NCI-H2107 treated with DMSO at 0.1 percent for 48 hours (cell line): ENCODE measurements at regions not wholly inside any gene's neighbourhood (a gene's known extent, or its start where the extent isn't known, plus 50 kb on each side); places are given as distances from the start of the nearest gene placed in this dataset.

Experiments used
- DNase-seq: peaks from one replicate; lab custom pipeline; 2025; ENCODE audit not compliant: unreplicated experiment; lab: John Stamatoyannopoulos, UW

DNA sequence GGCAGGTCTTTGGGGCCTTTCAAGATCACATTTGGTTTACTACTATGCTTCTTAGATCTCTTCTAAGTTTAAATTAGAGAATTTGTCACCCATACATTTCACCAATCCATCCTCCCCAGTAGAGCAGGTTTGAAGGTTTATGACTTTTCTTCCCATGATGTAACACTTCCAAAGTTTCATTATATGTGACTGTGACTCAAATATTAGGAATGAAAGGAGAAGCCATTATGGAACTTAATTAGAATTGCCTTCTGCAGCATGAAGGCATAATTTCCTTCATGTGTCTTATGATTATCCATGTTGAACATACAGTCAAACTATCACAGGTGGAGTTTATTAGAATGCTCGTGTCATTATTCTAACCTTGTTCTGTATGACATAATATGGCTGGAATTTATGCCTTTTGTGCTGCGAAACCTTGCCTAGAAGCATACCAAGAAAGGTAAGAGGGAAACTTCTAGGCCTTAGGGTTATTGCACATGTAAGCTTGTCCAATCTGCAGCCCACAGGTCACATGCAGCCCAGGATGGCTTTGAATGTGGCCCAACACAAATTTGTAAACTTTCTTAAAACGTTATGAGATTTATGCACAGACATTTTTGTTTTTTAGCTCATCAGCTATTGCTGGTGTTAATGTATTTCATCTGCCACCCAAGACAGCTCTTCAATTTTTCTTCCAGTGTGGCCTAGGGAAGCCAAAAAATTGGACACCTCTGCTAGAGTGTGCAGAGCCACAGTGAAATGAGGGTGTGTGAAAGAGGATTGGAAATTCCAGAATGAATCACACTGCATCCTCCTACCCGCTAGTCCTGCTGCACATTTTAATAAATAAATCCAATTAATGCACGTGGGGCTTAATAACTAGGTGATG, 133.6 kb downstream of the TMEM26 start:
- no peak for DNase-seq

DNA sequence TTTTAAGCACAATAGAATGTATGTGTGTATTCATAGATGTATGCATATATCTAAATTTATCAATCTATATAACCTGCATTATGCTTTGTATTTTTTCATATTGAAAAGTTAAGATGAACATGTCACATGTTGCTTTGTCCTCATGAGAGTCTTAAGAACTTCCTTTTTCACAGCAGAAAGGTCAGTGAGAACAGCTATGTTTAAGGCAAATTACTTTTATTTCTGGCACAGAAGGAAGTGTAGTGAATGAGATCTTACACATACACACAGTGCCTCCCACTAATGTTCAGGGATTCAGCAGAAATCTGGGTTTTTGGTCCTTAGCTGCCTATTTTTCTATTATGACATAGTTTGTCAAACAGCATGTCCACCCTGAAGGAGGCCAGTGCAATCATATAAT, 134.8 kb downstream of the TMEM26 start:
- DNase-seq = no peak

DNA sequence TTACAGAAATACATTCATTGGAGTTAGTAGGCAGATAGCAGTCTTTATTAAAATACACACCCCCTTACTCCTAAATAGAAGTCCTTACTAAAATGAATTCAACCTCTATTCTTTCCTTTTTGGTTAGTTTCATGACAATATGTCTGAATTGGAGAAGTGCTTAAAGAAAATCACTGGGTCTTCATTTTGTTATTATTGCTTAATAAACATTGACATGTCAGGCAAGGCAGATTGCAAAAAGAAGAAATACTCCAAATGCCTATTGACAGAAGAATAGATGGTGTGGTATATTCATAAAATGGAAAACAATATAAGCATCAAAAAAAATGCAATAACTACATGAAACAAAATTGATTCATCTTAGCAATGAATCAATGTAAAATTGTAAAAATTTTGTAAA, 135.5 kb downstream of the TMEM26 start:
- no peak for DNase-seq

DNA sequence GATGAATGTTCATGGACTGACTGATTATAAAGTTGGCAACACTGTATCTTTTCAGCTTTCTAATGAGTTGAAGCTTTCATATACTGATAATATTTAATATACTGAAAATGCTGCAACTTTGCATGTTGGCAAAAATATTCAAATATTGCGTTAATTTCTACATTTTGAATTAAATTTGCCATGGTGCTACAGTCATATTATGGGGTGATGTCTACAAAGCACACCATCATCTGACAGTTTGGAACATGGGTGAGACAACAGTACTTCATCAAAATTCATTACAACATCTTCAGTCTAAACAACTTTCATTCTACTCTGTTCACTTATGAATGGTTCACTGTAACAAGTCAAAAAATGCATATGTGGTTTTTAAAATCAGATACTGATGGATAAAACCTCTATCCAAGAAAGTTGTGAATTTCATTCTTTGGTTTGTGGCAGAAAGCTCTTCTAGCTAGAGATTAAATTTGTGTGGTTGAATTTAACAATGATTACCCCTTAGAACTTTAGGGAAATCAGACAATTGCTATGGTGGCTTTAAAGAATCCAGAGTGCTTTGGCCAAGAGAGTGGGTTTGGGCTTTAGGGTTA, 136.4 kb downstream of the TMEM26 start:
- DNase-seq = no peak

DNA sequence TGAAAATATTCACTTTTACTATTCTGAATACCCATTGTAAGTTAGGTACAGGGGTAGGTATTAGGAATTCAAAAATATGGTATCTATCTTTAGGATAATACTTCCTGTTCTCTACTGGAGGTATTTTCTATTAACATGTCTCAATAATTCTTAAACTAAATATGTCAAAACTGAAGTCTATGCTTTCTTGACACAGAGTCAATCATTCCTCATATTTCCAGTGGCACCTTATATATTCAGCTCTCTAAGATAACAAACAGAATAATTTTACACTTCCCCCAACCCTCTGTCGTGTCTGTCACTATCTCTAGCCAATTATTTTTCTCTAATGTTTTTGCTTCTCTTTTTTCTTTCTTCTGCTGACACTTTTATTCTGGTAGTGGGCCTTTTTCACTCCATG, 138.9 kb downstream of the TMEM26 start:
- DNase-seq = no peak

DNA sequence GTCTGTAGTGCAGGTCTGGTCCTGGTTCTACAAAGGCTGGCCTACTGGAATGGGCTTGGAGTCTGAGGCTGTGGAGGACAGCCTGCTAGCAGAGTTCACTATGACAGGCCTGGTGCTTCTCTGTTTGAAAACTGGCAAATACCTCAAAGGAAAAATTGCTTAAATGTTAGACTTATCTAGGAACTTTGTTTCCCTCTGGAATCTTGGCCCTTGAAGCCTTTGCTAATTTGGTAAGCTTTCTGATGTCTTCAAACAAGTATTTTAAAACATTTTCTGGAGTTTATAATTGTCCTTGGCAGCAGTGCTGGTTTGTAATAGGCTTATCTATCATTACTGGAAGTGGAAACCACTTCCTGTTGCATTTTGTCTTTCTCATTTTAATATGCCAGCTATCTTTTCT, 139.7 kb downstream of the TMEM26 start:
- no peak for DNase-seq

DNA sequence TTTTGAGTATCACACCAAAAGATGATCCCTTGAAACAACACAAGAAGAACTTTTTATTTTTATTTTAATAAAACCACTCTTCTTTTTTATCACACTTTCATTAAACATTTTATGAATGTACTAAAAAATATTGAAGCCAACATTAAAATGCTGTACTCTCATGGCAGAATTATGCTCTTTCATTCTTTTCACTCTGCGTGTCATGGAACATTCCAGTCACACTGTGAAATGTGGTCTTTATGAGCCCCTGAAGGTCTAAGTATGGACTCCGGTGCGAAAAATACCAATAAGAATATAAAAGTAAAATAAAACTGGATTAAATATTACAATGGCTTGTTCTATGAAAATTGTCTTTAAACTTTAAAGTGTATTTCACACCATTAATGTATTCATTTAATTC, 148.4 kb downstream of the TMEM26 start:
- no peak for DNase-seq

DNA sequence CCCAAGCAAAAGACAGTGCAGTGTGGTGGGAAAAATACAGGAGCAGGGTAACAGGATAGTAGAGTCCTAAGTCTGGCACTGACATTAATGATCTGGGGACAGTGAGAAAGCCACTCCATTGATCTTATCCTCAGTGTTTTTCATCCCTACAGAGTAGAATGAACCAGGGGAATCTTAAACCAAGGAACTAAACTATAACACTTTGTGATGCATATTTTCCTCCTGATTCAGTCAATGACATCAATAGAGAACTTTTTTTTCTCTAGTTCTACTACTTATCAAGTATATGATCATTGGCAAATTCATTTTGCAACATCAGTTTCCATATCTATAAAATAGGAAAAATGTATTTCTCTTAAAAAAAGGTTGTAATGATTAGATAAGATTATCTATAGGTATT, 151.1 kb downstream of the TMEM26 start:
- DNase-seq = no peak

DNA sequence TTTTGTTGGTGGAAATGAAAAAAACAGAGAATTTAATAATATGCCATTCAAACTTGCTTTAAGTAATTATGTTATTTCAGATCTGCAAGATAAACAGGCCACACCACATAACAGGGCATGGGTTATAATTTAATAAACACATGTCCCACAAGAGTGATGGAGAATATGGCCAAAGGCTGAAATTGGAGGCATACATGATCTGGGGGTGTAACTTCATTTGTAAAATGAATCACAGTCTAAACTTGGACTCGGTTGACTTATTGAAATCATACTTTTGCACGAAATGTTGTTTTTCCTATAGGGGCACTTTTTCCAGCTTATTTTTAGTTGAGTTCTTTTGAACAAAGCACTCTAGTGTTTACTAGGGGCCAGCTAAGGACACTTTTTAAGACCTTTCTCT, 151.6 kb downstream of the TMEM26 start:
- no peak for DNase-seq

DNA sequence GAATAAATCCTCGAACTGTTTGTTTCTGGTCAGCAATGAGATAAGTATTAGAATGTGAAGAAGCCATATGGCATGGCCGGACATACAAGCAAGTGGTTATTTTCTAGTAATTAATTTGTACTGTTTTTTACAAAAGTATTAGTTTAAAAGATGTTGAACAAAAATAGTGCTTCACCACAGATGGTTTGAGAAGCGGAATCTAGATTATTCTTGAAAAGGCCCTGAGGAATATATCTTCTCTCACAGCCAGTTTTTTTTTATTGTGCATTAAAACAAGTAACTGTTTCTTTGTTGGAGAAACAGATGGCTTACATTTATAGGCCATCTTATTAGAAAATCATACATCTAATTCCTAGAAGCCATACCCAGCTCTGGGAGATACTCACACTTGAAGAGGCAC, 153.3 kb downstream of the TMEM26 start:
- DNase-seq = no peak

DNA sequence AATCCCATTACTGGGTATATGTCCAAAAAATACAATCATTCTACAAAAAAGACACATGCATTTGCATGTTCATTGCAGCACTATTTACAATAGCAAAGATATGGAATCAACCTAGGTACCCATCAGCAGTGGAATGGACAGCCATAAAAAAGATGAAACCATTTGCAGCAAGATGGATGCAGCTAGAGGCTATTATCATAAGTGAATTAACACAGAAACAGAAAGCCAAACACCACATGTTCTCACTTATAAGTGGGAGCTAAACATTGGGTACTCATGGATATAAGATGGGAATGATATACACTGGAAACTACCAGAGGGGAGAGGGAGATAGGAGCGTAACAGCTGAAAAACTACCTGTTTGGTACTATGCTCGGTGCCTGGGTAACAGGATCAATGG, 154.0 kb downstream of the TMEM26 start:
- no peak for DNase-seq

DNA sequence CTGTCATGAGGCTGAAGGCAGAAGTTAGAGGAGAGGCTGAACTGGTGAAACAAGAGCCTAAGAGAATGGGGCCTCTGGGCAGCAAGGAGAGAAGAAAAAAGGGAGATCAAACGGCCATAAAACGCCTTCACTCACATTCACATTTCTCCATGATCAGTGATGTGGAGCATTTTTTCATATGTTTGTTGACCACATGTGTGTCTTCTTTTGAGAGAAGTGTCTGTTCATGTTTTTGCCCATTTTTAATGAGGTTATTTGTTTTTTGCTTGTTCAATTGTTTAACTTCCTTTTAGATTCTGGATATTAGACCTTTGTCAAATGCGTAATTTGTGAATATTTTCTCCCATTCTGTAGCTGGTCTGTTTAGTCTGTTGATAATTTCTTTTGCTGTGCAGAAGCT, 155.0 kb downstream of the TMEM26 start:
- DNase-seq = no peak

DNA sequence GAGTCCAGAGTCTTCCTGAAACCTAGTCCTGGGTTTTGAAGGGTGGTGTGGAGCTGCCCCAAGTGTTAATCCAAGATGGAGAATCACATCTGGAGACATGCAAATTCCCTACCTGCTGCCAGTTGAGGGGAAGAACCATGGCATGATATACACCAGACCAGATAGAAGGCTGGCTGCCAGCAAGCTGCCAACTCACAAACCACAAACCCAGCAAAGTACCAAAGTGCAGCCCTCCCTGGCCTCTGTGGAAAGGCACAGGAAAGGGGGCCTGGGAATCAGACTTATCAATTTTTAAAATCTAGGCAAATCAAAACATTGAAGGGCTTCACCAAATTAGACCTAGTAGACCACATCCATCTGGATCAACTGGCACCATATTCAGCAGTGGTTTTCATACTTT, 157.0 kb downstream of the TMEM26 start:
- DNase-seq = no peak

DNA sequence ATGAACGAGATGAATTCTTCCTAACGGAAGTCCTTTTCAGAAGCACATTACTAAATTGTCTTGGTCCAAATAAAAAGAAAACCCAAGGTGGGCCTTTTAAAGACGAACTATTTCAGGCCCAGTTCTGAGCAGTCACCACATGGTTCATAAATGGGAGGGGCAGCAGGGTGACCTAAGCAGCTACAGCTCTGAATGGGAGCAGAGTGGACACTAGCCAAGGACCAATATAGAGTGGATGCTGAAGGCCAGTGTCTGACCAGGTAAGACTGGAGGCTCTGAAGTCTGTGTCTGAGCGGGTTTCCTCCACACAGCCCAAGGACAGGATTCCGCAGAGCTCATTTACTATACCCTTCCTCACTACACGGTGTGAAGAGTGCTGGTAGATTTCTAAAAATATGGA, 159.1 kb downstream of the TMEM26 start:
- DNase-seq = no peak

DNA sequence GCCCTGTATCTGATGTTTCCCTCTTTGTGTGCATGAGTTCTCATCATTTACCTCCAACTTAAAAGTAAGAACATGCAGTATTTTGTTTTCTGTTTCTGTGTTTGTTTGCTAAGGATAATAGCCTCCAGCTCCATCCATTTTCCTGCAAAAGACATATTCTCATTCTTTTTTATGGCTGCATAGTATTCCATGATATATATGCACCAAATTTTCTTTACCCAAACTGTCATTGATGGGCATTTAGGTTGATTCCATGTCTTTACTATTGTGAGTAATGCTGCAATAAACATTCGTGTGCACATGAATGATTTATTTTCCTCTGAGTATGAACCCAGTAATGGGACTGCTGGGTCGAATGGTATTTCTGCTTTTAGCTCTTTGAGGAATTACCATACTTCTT, 163.4 kb downstream of the TMEM26 start:
- no peak for DNase-seq

DNA sequence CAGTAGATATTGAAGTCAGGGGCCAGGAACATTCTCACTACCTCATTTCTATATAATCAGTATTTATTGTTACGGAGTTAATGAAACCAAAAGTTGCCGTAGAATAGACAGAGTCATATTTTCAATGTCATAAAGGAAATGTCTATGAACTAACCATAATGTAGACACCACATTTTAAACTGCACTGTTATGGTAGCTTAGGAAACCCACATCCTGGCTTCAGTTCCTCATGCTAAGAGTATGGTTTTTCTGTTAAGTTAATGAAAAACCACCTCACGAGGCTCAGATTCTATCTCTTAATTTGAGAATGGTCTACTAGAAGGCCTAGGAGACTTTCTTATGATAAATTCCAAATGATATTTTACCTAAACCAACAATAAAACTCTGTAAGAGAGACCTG, 166.5 kb downstream of the TMEM26 start:
- DNase-seq = no peak

DNA sequence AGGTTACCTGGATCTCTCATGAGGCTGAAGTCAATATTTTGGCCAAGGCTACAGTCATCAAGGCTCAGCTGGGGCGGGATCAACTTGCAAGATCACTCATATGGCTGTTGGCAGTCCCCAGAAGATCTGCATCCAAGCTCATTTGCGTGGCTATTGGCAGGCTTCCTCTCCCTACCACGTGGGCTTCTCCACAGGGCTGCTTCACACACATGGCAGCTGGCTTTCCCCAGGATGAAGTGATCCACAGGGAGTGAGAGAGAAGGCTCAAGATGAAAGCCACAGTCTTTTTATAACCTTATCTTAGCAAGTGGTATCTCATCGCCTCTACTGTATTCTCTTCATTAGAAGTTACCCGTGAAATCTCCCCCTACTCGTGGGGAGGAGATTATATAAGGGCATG, 167.4 kb downstream of the TMEM26 start:
- DNase-seq = no peak

DNA sequence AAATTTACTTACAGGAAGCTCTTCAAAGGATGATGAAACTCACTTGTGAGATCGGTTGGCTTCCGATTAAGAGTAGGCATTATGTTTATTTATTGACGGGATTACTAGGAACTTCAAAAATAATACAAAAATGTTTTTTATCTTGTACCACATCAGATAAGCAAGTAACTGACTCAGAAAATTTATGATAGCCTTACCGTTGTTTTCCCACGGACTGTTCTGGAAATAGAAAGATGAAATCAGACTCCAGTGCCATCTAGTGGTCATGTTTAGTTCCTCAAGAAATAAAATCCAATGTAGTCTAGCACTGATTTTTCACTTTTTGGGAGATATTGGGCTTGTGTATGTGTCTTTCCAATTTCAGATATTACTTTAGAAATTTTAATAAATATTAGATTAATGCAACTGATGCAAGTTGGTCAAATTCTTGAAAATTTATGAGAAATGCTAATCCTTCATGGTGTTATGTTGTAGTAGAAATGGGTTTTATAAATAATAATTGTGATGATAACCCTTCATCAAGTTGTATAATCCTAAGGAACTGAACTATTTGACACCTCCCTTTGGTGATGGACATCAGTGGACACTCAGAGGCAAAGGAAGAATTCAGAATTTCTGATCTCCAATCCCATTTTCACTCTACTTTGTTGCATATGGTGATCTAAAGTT, 168.8 kb downstream of the TMEM26 start:
- DNase-seq = peak; percentile 1

DNA sequence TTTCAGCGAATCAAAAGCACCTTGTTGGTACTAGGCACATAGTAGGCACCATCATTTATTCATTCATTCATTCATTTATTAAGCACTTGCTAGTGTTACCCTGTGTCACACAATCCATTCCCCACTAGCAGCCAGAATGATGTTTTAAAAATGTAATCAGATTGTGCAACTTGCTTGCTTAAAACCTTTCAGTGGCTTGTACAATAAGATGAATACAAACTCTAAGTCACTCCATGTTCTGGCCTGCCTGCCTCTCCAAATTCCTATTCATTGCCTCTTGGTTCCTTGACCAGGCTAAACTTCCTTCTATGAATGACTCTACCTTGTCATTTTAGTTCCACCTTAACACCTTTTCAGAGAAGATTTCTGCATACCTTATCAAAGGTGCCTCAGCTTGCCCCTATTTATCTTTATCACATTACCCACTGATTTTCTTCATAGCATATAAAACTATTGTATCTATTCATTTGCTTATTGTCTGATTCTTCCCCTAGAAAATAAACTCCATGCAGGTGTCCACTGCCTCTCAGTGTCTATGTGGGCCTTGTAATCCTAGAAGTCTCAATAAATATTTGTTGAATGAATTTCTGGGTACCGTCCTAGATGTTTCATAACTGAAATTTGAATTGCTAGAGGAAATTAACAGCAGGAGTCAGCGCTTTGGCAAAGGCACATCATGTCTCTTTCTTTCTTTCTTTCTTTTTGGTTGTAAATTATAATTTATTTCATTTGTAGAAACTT, 169.5 kb downstream of the TMEM26 start:
- DNase-seq = no peak

DNA sequence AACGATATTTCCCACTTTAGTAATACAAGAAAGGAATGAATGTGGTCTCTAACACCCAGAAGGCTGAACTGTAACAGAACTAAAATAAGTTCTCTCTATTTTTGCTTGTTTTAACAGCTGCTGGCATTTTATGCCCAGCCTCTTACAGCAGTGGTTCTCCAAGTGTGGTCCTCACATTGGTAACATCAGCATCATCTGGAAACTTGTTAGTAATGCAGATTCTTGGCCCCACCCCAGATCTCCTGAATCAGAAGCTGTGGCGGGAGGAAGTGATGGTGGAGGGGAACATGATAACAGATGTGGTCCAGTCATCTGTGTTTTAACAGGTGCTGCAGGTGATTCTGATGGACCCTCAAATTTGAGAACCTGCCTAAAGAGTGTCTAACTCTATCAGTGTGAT, 170.1 kb downstream of the TMEM26 start:
- DNase-seq = no peak

DNA sequence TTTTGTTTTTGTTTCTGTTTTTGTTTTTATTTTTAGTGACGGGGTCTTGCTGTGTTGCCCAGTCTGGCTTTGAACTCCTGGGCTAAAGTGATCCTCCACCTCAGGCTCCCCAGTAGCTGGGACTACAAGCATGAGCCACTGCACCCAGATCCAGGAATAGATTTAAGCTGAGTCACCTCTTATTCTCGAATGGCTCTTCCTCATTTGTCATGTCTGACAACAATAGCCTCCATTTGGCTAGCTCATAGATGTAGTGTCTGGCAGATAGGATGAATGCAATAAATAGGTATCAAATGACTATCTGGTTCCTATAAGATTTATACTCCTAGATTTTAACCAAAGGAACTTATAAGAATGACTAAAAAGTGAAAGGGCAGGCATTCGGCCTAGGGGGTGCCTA, 172.9 kb downstream of the TMEM26 start:
- no peak for DNase-seq

DNA sequence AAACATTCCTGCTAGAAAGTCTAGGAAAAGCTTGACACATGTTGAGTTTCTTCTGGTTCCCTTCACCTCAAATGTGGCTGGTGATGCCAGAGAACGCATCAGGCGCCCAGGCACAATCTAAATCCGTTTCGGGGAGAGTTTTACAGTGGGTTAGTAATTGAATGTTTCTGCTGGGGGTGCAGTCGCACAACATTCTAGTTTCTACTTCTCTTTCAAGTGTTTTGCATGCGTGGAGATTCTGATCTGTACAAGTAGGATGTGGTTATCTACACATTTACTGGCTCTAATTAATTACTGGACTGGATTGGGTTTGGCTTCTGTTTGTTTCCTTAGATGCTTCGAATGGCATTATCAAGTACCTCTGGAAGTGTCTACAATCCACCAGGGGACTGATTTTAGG, 173.8 kb downstream of the TMEM26 start:
- DNase-seq = no peak
